Gastrocnemius medialis (tissue), 4 donors: ENCODE measurements at regions not wholly inside any gene's neighbourhood (a gene's known extent, or its start where the extent isn't known, plus 50 kb on each side); places are given as distances from the start of the nearest gene placed in this dataset.

Experiments used
- CTCF ChIP-seq, 5 experiments: fragments of 450-650 bp in 3 of 5; fragments of 200-600 bp in 2 of 5; sonication (generic) in 2 of 5; IDR thresholded peaks in 4 of 5; conservative IDR thresholded peaks in 1 of 5; 1 replicate in 4 of 5; 2 replicates in 1 of 5; pipeline ENCODE4 v1.5.1; 2016 to 2019; ENCODE audit warnings: antibody characterized with exemption in 5 of 5, mild to moderate bottlenecking in 3 of 5, moderate library complexity in 3 of 5
- POLR2A ChIP-seq, 2 donors: fragments of 450-650 bp; IDR thresholded peaks; one replicate each; pipeline ENCODE4 v1.6.1; 2017; ENCODE audit warnings: antibody characterized with exemption in 2 of 2, mild to moderate bottlenecking in 2 of 2, moderate library complexity in 2 of 2

DNA sequence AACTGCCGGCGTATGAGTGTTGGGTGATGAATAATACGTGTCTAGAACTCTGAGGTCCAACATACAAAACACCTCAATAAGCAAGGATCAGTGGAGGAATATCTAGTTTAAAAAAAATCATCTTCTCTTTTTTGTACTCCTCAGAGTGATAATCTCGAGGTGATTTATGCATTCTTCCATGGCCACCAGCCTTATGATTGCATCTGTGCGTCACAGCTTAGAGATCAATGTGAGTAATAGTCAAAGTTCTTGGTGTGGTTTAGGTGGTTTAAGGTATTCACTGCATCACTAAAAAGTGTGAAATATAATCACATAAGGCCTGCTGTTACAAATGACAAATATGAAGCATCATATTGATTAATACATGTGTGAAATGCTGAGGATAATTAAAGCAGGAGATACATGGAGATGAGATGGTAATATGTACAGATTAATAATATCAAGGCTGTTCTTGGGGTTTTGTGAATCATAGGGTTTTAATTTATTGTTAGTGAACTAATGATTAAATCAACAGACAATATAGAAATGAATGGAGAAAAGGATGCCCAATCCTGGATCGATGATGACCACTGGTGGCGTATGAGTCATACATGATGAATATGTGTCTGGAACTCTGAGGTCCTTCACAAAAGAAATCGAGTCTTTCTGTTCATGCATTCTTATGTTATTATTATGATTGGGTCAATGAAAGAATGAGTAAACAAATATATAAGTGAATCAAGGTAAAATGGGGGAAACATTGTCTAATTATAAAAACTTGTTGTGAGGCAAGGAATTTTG, 68.8 kb upstream of the RTL1 start:
- no peak for TF ChIP-seq CTCF (IDR thresholded peaks at IDR 0.05 in 4 of 5, conservative IDR thresholded peaks at IDR 0.05 in 1 of 5)
- TF ChIP-seq POLR2A (IDR thresholded peaks at IDR 0.05): no peak
